OCI-LY1 (cell line): ENCODE measurements at regions not wholly inside any gene's neighbourhood (a gene's known extent, or its start where the extent isn't known, plus 50 kb on each side); places are given as distances from the start of the nearest gene placed in this dataset.

Source experiments
- H2AFZ ChIP-seq: fragments of 200-600 bp; sonication (generic), shearing (Covaris generic); 2 replicates; pipeline ENCODE4 v1.6.0; 2014; ENCODE audit warnings: antibody characterized with exemption, mild to moderate bottlenecking, low read length
- H3F3A ChIP-seq: fragments of 200-600 bp; sonication (generic), shearing (Covaris generic); 2 replicates; pipeline ENCODE4 v1.6.0; 2014; ENCODE audit warnings: mild to moderate bottlenecking, antibody characterized with exemption, low read length, moderate library complexity; ENCODE audit not compliant: insufficient read depth
- H3K27ac ChIP-seq: fragments of 200-600 bp; sonication (generic); 2 replicates; pipeline ENCODE4 v1.5.1; 2014; ENCODE audit warnings: low read length, mixed run types, mild to moderate bottlenecking, low read depth; ENCODE audit not compliant: poor library complexity, severe bottlenecking
- H3K27me3 ChIP-seq: fragments of 200-600 bp; sonication (generic); 2 replicates; pipeline ENCODE4 v1.6.0; 2014; ENCODE audit warnings: antibody characterized with exemption, mild to moderate bottlenecking, low read length, moderate library complexity; ENCODE audit not compliant: insufficient read depth
- H3K36me3 ChIP-seq: fragments of 200-600 bp; sonication (generic); 2 replicates; pipeline ENCODE4 v1.6.1; 2014; ENCODE audit warnings: mild to moderate bottlenecking, antibody characterized with exemption, low read length, moderate library complexity, mixed read lengths; ENCODE audit not compliant: insufficient read depth
- H3K4me1 ChIP-seq: fragments of 200-600 bp; sonication (generic); 2 replicates; pipeline ENCODE4 v1.5.1; 2014; ENCODE audit warnings: mild to moderate bottlenecking, low read length, moderate library complexity; ENCODE audit not compliant: insufficient read depth, severe bottlenecking
- H3K4me2 ChIP-seq: fragments of 200-600 bp; sonication (generic), shearing (Covaris generic); 2 replicates; pipeline ENCODE4 v1.6.1; 2014; ENCODE audit warnings: low read length
- H3K4me3 ChIP-seq: fragments of 200-600 bp; sonication (generic); 2 replicates; pipeline ENCODE4 v1.5.1; 2014; ENCODE audit warnings: low read length, low read depth, mild to moderate bottlenecking, mixed read lengths; ENCODE audit not compliant: poor library complexity, severe bottlenecking
- H3K79me2 ChIP-seq: fragments of 200-600 bp; shearing (Covaris generic); 2 replicates; pipeline ENCODE4 v1.6.1; 2016; ENCODE audit warnings: mixed run types, low read length, mixed read lengths; ENCODE audit not compliant: insufficient read depth
- H3K9ac ChIP-seq: fragments of 200-600 bp; sonication (generic), shearing (Covaris generic); 2 replicates; pipeline ENCODE4 v1.6.1; 2014; ENCODE audit warnings: mild to moderate bottlenecking, low read length, mixed read lengths
- H3K9me2 ChIP-seq: fragments of 200-600 bp; sonication (generic), shearing (Covaris generic); 2 replicates; pipeline ENCODE4 v1.6.1; 2014; ENCODE audit warnings: low read depth, mild to moderate bottlenecking, low read length, mixed read lengths
- H3K9me3 ChIP-seq: fragments of 200-600 bp; shearing (Covaris generic); 2 replicates; pipeline ENCODE4 v1.6.1; 2014; ENCODE audit warnings: low read length, mixed read lengths
- H4K20me1 ChIP-seq: fragments of 200-600 bp; sonication (generic), shearing (Covaris generic); 2 replicates; pipeline ENCODE4 v1.6.0; 2016; ENCODE audit warnings: mild to moderate bottlenecking, low read length; ENCODE audit not compliant: insufficient read depth
- CTCF ChIP-seq: fragments of 200-600 bp; sonication (generic), shearing (Covaris generic); IDR thresholded peaks from 2 replicates; pipeline ENCODE4 v1.5.1; 2017; ENCODE audit warnings: mild to moderate bottlenecking, antibody characterized with exemption, low read length, moderate library complexity, mixed read lengths
- EZH2 ChIP-seq: fragments of 200-600 bp; sonication (generic), shearing (Covaris generic); IDR thresholded peaks from 2 replicates; pipeline ENCODE4 v1.8.0; 2017; ENCODE audit warnings: borderline replicate concordance, mixed run types, mild to moderate bottlenecking, antibody characterized with exemption, low read length, moderate library complexity, mixed read lengths

GRCh38 chr14:101473795-101474562 is 87.3 kb upstream of the DIO3 start:
- H3K27me3 ChIP-seq = 0 out of 2 replicates have a peak, but pooled peaks cover 3% of the 10 kb centered on the region
- H2AFZ ChIP-seq = no peak overlapping the region
- no peaks in the 10 kb centered on the region for H4K20me1 ChIP-seq
- no peaks in the 10 kb centered on the region for H3K9me3 ChIP-seq
- no peaks in the 10 kb centered on the region for H3K36me3 ChIP-seq
- H3K9ac ChIP-seq = no peak overlapping the region
- no peak overlapping the region for H3K4me3 ChIP-seq
- H3F3A ChIP-seq = no peaks in the 10 kb centered on the region
- no peaks in the 10 kb centered on the region for H3K9me2 ChIP-seq
- no peak overlapping the region for H3K4me2 ChIP-seq
- H3K27ac ChIP-seq = no peak overlapping the region
- no peak for TF ChIP-seq EZH2
- no peak for TF ChIP-seq CTCF
- no peaks in the 10 kb centered on the region for H3K4me1 ChIP-seq
- no peaks in the 10 kb centered on the region for H3K79me2 ChIP-seq

- Histone ChIP-seq H3K4me2 (no peak overlapping the region), H3K27me3 (0 out of 2 replicates have a peak, but pooled peaks cover 3% of the 10 kb centered on the region), H4K20me1 (no peaks in the 10 kb centered on the region), H3F3A (no peaks in the 10 kb centered on the region), H3K9me3 (no peaks in the 10 kb centered on the region), H3K9me2 (no peaks in the 10 kb centered on the region), H3K79me2 (no peaks in the 10 kb centered on the region), H2AFZ (no peak overlapping the region), H3K4me3 (no peak overlapping the region), H3K36me3 (no peaks in the 10 kb centered on the region), H3K4me1 (no peaks in the 10 kb centered on the region), H3K9ac (no peak overlapping the region), H3K27ac (no peak overlapping the region)
- TF ChIP-seq CTCF (no peak), EZH2 (no peak)
Measured at GRCh38 chr14:101474563-101475455, 86.5 kb upstream of the DIO3 start.

GRCh38 chr14:101475456-101476257 is 85.6 kb upstream of the DIO3 start:
- no peak overlapping the region for H3K4me3 ChIP-seq
- no peaks in the 10 kb centered on the region for H3F3A ChIP-seq
- no peak overlapping the region for H2AFZ ChIP-seq
- no peaks in the 10 kb centered on the region for H3K9me3 ChIP-seq
- H3K27ac ChIP-seq = no peak overlapping the region
- no peak overlapping the region for H3K4me2 ChIP-seq
- H3K79me2 ChIP-seq = no peaks in the 10 kb centered on the region
- no peaks in the 10 kb centered on the region for H3K4me1 ChIP-seq
- no peaks in the 10 kb centered on the region for H4K20me1 ChIP-seq
- TF ChIP-seq CTCF (no peak), EZH2 (no peak)
- H3K9ac ChIP-seq = no peak overlapping the region
- H3K36me3 ChIP-seq = no peaks in the 10 kb centered on the region
- no peaks in the 10 kb centered on the region for H3K9me2 ChIP-seq
- H3K27me3 ChIP-seq = 0 out of 2 replicates have a peak, but pooled peaks cover 3% of the 10 kb centered on the region
